ENCODE measurements at regions not wholly inside any gene's neighbourhood (a gene's known extent, or its start where the extent isn't known, plus 50 kb on each side); places are given as distances from the start of the nearest gene placed in this dataset.

DNA sequence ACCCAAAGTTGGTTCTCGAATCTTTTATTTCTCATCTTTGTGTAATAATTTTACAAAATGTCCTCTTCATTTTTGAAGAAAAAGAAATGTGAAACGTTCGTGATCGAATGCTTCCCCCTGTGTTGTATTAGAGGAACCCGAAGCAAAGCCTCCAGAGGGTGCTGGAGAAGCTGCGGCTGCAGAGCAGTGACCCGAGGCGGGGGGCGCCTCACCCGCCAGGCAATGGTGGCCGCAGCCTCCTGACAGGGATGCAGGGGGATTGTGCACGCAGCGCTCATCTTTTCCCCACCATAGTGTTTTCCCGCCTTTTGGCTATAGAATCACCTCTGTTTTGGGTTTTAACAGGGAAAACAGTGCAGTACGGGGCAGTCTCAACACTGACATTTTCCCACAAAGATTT lies 307.5 kb upstream of the ANKRD30A start:
- Mint-ChIP-seq H3K9me3 (ENCODE audit: insufficient read depth) (peaks cover 2% of the 10 kb centered on the region), H3K27ac (no peak overlapping the region), H3K4me1 (no peaks in the 10 kb centered on the region), H3K27me3 (no peaks in the 10 kb centered on the region), H3K4me3 (no peak overlapping the region)
- Histone ChIP-seq H3K36me3 (replicated peaks in 1 of 2; ENCODE audit: control extremely low read depth in 1 of 2, control insufficient read depth in 1 of 2, extremely low read depth in 1 of 2, insufficient read depth in 2 of 2, low read length in 1 of 2) (no peaks in the 10 kb centered on the region), H3K4me2 (replicated peaks; ENCODE audit: low read depth, low read length, poor library complexity, severe bottlenecking) (no peak overlapping the region), H3K27ac (ENCODE audit: low read length in 2 of 2) (no peak overlapping the region), H2AFZ (ENCODE audit: insufficient read depth, low read depth, low read length, poor library complexity, severe bottlenecking) (no peak overlapping the region), H3K27me3 (replicated peaks in 1 of 4; ENCODE audit: control extremely low read depth in 1 of 4, control insufficient read depth in 3 of 4, insufficient read depth in 4 of 4, low read length in 3 of 4) (no peaks in the 10 kb centered on the region), H3K4me1 (ENCODE audit: control insufficient read depth in 2 of 2, insufficient read depth in 2 of 2, low read length in 2 of 2) (no peaks in the 10 kb centered on the region), H3K79me2 (ENCODE audit: control insufficient read depth, insufficient read depth, low read length) (no peaks in the 10 kb centered on the region), H3K9me3 (ENCODE audit: control extremely low read depth in 1 of 3, control insufficient read depth in 2 of 3, insufficient read depth in 1 of 3, low read length in 2 of 3) (peaks cover 0 to 7% (median 0%) of the 10 kb centered on the region in 3 donors), H3K9ac (ENCODE audit: low read length) (no peak overlapping the region), H4K20me1 (ENCODE audit: control insufficient read depth, insufficient read depth, low read length, poor library complexity, severe bottlenecking) (no peaks in the 10 kb centered on the region), H3K4me3 (ENCODE audit: control extremely low read depth in 1 of 5, extremely low read depth in 1 of 5, insufficient read depth in 1 of 5, low read depth in 2 of 5, low read length in 4 of 5) (no peak overlapping the region)
- TF ChIP-seq, protein P1, sequence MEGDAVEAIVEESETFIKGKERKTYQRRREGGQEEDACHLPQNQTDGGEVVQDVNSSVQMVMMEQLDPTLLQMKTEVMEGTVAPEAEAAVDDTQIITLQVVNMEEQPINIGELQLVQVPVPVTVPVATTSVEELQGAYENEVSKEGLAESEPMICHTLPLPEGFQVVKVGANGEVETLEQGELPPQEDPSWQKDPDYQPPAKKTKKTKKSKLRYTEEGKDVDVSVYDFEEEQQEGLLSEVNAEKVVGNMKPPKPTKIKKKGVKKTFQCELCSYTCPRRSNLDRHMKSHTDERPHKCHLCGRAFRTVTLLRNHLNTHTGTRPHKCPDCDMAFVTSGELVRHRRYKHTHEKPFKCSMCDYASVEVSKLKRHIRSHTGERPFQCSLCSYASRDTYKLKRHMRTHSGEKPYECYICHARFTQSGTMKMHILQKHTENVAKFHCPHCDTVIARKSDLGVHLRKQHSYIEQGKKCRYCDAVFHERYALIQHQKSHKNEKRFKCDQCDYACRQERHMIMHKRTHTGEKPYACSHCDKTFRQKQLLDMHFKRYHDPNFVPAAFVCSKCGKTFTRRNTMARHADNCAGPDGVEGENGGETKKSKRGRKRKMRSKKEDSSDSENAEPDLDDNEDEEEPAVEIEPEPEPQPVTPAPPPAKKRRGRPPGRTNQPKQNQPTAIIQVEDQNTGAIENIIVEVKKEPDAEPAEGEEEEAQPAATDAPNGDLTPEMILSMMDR (IDR thresholded peaks at IDR 0.05), result no peak
- TF ChIP-seq EZH2 (IDR thresholded peaks at IDR 0.05; ENCODE audit: borderline replicate concordance, insufficient read depth, low read depth, low read length, poor library complexity, severe bottlenecking), result no peak
- DNase-seq (no peak), ATAC-seq (ENCODE audit: low read depth) (no peak)
- intact Hi-C loops (cut with micrococcal nuclease), result no loop called here
- ChIA-PET CTCF (no interaction called here), POLR2A (no interaction called here)
- 98% methylated on average over 12 of the region's 15 CpGs for WGBS (ENCODE audit: insufficient coverage)

DNA sequence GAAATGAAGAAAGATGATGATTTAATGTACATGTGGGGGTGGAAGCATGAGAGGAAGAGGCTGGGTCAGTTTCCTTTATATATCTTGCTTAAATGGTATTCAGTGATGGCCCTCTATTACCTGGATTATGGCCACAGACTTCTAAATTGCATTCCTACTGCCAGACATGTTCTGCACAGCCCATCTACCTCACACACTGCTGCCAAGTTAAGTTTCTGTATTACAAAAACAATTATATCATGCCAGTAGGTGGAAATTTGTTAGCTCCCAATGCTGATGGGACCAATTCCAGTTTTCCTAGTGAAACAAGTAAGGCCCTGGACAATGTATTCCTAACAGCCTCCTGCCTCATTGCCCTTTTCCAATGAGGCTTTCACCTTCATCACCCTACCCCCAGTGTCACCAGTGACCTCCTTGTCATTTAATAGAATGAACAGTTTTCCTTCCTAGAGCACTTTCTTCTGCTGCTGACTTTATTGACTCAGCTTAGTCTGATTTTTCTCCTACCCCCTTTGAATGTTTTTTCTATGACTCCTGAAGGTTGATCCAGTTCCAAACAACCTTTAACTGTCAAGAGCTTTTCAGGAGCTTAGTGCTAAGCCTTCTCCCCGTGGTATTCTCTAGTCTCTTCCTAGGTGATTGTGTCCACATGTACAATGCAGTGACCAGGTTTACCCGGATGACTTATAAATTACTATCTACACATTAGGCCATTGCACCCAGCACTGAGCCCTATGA lies 316.6 kb upstream of the ANKRD30A start:
- WGBS (ENCODE audit: insufficient coverage), result 83% methylated on average over 2 of the region's 2 CpGs
- Mint-ChIP-seq H3K27me3 (no peaks in the 10 kb centered on the region), H3K27ac (no peak overlapping the region), H3K4me3 (no peak overlapping the region), H3K4me1 (no peaks in the 10 kb centered on the region), H3K9me3 (ENCODE audit: insufficient read depth) (no peaks in the 10 kb centered on the region)
- H3K79me2 ChIP-seq (ENCODE audit: control insufficient read depth, insufficient read depth, low read length), result no peaks in the 10 kb centered on the region
- no peak overlapping the region for H2AFZ ChIP-seq (ENCODE audit: insufficient read depth, low read depth, low read length, poor library complexity, severe bottlenecking)
- no peaks in the 10 kb centered on the region for H3K4me1 ChIP-seq (ENCODE audit: control insufficient read depth in 2 of 2, insufficient read depth in 2 of 2, low read length in 2 of 2)
- H3K9ac ChIP-seq (ENCODE audit: low read length), result no peak overlapping the region
- no peak overlapping the region for H3K4me2 ChIP-seq (replicated peaks; ENCODE audit: low read depth, low read length, poor library complexity, severe bottlenecking)
- DNase-seq (no peak), ATAC-seq (ENCODE audit: low read depth) (no peak)
- ChIA-PET POLR2A (no interaction called here), CTCF (no interaction called here)
- H3K27me3 ChIP-seq (replicated peaks in 1 of 4; ENCODE audit: control extremely low read depth in 1 of 4, control insufficient read depth in 3 of 4, insufficient read depth in 4 of 4, low read length in 3 of 4), result no peaks in the 10 kb centered on the region
- no peak overlapping the region for H3K4me3 ChIP-seq (ENCODE audit: control extremely low read depth in 1 of 5, extremely low read depth in 1 of 5, insufficient read depth in 1 of 5, low read depth in 2 of 5, low read length in 4 of 5)
- TF ChIP-seq, protein P1 (IDR thresholded peaks at IDR 0.05), result no peak
- no peak for TF ChIP-seq EZH2 (IDR thresholded peaks at IDR 0.05; ENCODE audit: borderline replicate concordance, insufficient read depth, low read depth, low read length, poor library complexity, severe bottlenecking)
- no peaks in the 10 kb centered on the region for H4K20me1 ChIP-seq (ENCODE audit: control insufficient read depth, insufficient read depth, low read length, poor library complexity, severe bottlenecking)
- no peaks in the 10 kb centered on the region for H3K36me3 ChIP-seq (replicated peaks in 1 of 2; ENCODE audit: control extremely low read depth in 1 of 2, control insufficient read depth in 1 of 2, extremely low read depth in 1 of 2, insufficient read depth in 2 of 2, low read length in 1 of 2)
- intact Hi-C loops (cut with micrococcal nuclease), result no loop called here
- no peak overlapping the region for H3K27ac ChIP-seq (ENCODE audit: low read length in 2 of 2)
- H3K9me3 ChIP-seq (ENCODE audit: control extremely low read depth in 1 of 3, control insufficient read depth in 2 of 3, insufficient read depth in 1 of 3, low read length in 2 of 3), result no peaks in the 10 kb centered on the region

Measured in B cell (primary cell).